Adipocyte (in vitro differentiated cells): ENCODE measurements at regions not wholly inside any gene's neighbourhood (a gene's known extent, or its start where the extent isn't known, plus 50 kb on each side); places are given as distances from the start of the nearest gene placed in this dataset.

Experiments
- DNase-seq: peaks from one replicate; pipeline ENCODE4 v3.0.0-alpha.2; 2015; ENCODE audit warnings: low read depth
- H3K27me3 ChIP-seq: replicated peaks from 2 replicates; pipeline ENCODE4 v1.7.0; 2013; ENCODE audit warnings: mild to moderate bottlenecking, low read length, moderate library complexity; ENCODE audit not compliant: control insufficient read depth, insufficient read depth
- H3K36me3 ChIP-seq: 2 replicates; pipeline ENCODE4 v1.7.0; 2013; ENCODE audit warnings: low read length, mild to moderate bottlenecking, moderate library complexity; ENCODE audit not compliant: control insufficient read depth, insufficient read depth, severe bottlenecking
- H3K4me1 ChIP-seq: 2 replicates; pipeline ENCODE4 v1.7.0; 2013; ENCODE audit warnings: mild to moderate bottlenecking, low read length, moderate library complexity; ENCODE audit not compliant: control insufficient read depth, insufficient read depth
- H3K4me3 ChIP-seq: 2 replicates; pipeline ENCODE4 v1.7.0; 2013; ENCODE audit warnings: mild to moderate bottlenecking, low read length, moderate library complexity
- H3K9ac ChIP-seq: 2 replicates; pipeline ENCODE4 v1.7.0; 2013; ENCODE audit warnings: mild to moderate bottlenecking, low read length, moderate library complexity
- H3K9me3 ChIP-seq: 2 replicates; pipeline ENCODE4 v1.7.0; 2013; ENCODE audit warnings: mild to moderate bottlenecking, low read length, moderate library complexity; ENCODE audit not compliant: control insufficient read depth

DNA sequence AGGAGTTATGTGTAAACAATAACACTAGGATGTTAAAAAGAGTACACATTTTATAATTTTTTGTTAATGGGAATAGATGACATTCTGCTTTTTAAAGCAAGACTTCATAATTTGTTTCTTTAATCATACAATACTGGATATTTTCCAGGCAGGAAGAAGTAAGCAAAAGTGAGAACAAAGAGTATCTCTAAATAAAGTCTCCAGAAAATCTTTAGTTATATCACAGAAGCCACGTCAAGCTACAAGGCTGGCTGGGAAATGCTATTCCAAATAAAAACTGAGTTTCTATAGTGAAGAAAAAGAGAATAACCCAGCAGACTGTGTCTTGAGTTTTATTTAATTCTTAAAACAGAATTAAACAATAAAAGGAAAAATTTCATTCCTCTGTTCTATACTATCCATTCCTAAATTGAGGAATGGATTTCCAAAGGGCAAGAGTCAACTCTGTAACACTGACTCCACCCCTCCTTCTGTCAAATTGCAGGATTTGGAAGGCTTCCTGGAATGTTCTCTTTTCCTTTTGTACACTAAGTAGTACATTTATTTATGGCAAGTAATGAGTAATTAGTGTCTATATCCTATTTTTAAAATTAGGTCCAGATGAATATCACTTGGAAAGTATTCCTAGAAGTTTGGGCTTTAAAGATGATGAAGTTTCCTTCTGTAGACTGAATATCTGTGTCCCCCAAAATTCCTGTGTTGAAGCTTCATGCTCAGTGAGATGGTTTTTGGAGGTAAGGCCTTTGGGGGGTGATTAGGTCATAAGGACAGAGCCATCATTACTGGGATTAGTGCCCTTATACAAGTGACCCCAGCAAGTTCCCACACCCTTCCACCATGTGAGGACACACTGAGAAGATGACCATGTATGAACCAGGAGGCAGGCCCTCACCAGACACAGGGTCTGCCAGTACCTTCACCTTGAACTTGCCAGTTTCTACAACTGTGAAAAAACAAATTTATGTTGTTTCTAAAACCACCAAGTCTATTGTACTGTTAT, 290.9 kb downstream of the CRPPA start:
- H3K36me3 ChIP-seq, result no peaks in the 10 kb centered on the region
- no peaks in the 10 kb centered on the region for H3K9me3 ChIP-seq
- H3K4me3 ChIP-seq, result peak overlapping the region; percentile 58
- H3K4me1 ChIP-seq, result peaks cover 33% of the 10 kb centered on the region
- H3K27me3 ChIP-seq, result no peaks in the 10 kb centered on the region
- H3K9ac ChIP-seq, result peak overlapping the region; percentile 66
- DNase-seq, result peak; percentile 66

GRCh38 chr7:16129431-16130110, 291.8 kb downstream of the CRPPA start:
- Histone ChIP-seq H3K9ac (peak overlapping the region; percentile 66), H3K36me3 (no peaks in the 10 kb centered on the region), H3K4me3 (peak overlapping the region; percentile 58), H3K27me3 (no peaks in the 10 kb centered on the region), H3K9me3 (no peaks in the 10 kb centered on the region), H3K4me1 (peaks cover 33% of the 10 kb centered on the region)
- DNase-seq, result peak; percentile 90

GRCh38 chr7:16123117-16123770, 298.1 kb downstream of the CRPPA start:
- Histone ChIP-seq H3K36me3 (no peaks in the 10 kb centered on the region), H3K9ac (no peak overlapping the region), H3K9me3 (peaks cover 11% of the 10 kb centered on the region), H3K4me1 (peaks cover under 1% of the 10 kb centered on the region), H3K4me3 (no peak overlapping the region), H3K27me3 (no peaks in the 10 kb centered on the region)
- DNase-seq, result no peak

GRCh38 chr7:16121876-16122390, 299.4 kb downstream of the CRPPA start:
- DNase-seq, result no peak
- Histone ChIP-seq H3K27me3 (no peaks in the 10 kb centered on the region), H3K4me3 (no peak overlapping the region), H3K9ac (no peak overlapping the region), H3K4me1 (no peaks in the 10 kb centered on the region), H3K9me3 (peaks cover 11% of the 10 kb centered on the region), H3K36me3 (no peaks in the 10 kb centered on the region)

DNA sequence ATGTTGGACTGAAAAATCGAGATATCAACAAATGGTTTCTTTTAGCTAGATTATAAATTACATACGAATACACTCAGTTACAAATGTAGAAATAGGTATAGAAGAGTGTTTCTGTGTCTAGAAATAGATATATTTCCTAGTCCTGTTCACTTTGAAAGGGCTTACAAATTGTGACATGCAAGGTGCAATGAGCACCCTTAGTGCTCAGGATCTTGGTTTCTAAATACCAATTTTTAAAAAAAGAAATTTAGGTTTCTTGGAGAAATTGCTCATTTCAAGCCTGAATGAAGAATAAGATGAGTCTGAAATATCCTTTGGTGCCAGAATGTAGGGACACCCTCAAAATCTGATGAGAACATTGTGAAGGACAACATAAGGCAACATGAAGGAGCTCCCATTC, 306.0 kb downstream of the CRPPA start:
- no peak overlapping the region for H3K9ac ChIP-seq
- H3K4me3 ChIP-seq, result no peak overlapping the region
- no peaks in the 10 kb centered on the region for H3K36me3 ChIP-seq
- H3K27me3 ChIP-seq, result no peaks in the 10 kb centered on the region
- DNase-seq, result no peak
- no peaks in the 10 kb centered on the region for H3K4me1 ChIP-seq
- peaks cover 34% of the 10 kb centered on the region for H3K9me3 ChIP-seq

DNA sequence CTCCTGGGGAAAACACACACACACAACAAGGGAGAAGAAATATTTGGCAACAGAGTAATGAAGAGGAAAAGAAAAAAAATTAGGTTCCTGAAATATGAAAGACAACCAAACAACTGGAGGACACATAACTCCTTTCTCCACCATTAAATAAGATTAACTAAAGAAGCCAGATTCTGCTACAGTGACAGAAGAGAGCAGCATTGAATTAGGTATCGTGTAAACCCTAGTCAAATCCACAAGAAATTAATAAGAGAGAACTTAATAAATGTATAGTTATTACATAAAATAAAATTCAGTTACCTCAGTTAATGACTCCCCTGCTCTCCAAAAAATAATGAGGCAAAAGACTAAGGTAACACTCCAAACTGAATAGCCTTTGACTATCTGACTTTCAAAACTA, 306.7 kb downstream of the CRPPA start:
- peaks cover 34% of the 10 kb centered on the region for H3K9me3 ChIP-seq

DNA sequence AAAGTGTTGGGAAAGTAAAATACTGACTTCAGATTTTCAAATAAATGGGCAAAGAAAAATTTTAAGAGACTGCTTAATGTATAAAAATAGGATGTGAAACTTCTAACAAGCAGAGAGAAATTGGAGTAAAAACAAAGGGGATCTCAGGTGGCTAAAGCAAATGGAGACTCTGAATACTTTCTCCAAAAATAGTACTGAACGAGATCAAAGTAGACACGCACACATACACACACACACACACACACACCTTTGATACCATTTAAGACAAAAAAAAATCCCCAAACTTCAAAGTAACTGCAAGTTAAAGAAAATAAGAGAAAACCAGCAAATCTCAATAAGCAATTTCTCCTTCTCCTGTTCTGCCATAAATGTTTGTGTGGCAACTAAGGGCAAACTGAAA, 307.3 kb downstream of the CRPPA start:
- no peak for DNase-seq
- Histone ChIP-seq H3K4me1 (no peaks in the 10 kb centered on the region), H3K36me3 (no peaks in the 10 kb centered on the region), H3K27me3 (no peaks in the 10 kb centered on the region), H3K9me3 (peaks cover 33% of the 10 kb centered on the region), H3K4me3 (no peak overlapping the region), H3K9ac (no peak overlapping the region)

More for the DNA sequence above, 306.7 kb downstream of the CRPPA start:
- Histone ChIP-seq H3K9ac (no peak overlapping the region), H3K4me1 (no peaks in the 10 kb centered on the region), H3K27me3 (no peaks in the 10 kb centered on the region), H3K36me3 (no peaks in the 10 kb centered on the region), H3K4me3 (no peak overlapping the region)
- peak; percentile 58 for DNase-seq

DNA sequence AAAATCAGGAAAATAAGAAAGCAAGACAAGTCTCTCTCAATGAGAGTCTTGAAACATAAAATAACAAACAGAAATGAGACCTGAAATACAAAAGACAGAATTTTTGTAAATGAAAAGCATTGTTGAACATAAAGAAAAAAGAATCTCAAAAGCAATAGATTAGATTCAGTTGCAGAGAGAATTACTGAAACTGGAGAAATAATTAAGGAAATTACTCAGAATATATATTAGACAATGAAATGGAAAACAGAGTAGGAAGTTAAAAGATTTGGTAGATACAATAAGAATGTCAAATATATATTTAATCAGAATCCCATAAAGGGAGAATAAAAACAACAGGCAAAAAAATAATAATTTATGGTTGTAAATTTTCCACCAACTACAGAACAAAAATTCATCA, 308.3 kb downstream of the CRPPA start:
- no peak for DNase-seq
- H3K27me3 ChIP-seq, result no peaks in the 10 kb centered on the region
- H3K36me3 ChIP-seq, result no peaks in the 10 kb centered on the region
- H3K4me1 ChIP-seq, result no peaks in the 10 kb centered on the region
- peaks cover 40% of the 10 kb centered on the region for H3K9me3 ChIP-seq
- no peak overlapping the region for H3K9ac ChIP-seq
- H3K4me3 ChIP-seq, result no peak overlapping the region

GRCh38 chr7:16106869-16107268, 314.5 kb downstream of the CRPPA start:
- peaks cover 49% of the 10 kb centered on the region for H3K9me3 ChIP-seq

GRCh38 chr7:16106300-16106699, 315.0 kb downstream of the CRPPA start:
- Histone ChIP-seq H3K4me1 (no peaks in the 10 kb centered on the region), H3K4me3 (no peak overlapping the region), H3K36me3 (no peaks in the 10 kb centered on the region), H3K9me3 (peaks cover 46% of the 10 kb centered on the region), H3K9ac (no peak overlapping the region), H3K27me3 (no peaks in the 10 kb centered on the region)
- DNase-seq, result no peak

More at GRCh38 chr7:16106869-16107268, 314.5 kb downstream of the CRPPA start:
- DNase-seq, result no peak
- Histone ChIP-seq H3K27me3 (no peaks in the 10 kb centered on the region), H3K36me3 (no peaks in the 10 kb centered on the region), H3K9ac (no peak overlapping the region), H3K4me1 (no peaks in the 10 kb centered on the region), H3K4me3 (peak overlapping the region; percentile 38)
